SK-N-SH (cell line): ENCODE measurements at regions not wholly inside any gene's neighbourhood (a gene's known extent, or its start where the extent isn't known, plus 50 kb on each side); places are given as distances from the start of the nearest gene placed in this dataset.

Experiments used
- FOSL2 ChIP-seq: IDR thresholded peaks from 2 replicates; pipeline ENCODE4 v1.4.0; 2012; ENCODE audit warnings: low read depth, mild to moderate bottlenecking, moderate library complexity, borderline replicate concordance
- MAX ChIP-seq: IDR thresholded peaks from 2 replicates; pipeline ENCODE4 v1.4.0; 2012; ENCODE audit warnings: low read depth
- RCOR1 ChIP-seq: fragments of 150-350 bp; IDR thresholded peaks from 2 replicates; pipeline ENCODE4 v1.6.1; 2017; ENCODE audit warnings: antibody characterized with exemption, low read length
- TCF12 ChIP-seq: IDR thresholded peaks from 2 replicates; pipeline ENCODE4 v1.4.0; 2012
- TF ChIP-seq, protein P1 (sequence below): fragments of 200-600 bp; sonication (generic); IDR thresholded peaks from 2 replicates; pipeline ENCODE4 v1.6.1; 2017; ENCODE audit warnings: antibody characterized with exemption, mild to moderate bottlenecking, moderate library complexity
- TF ChIP-seq, protein P2 (sequence below): IDR thresholded peaks from 2 replicates; pipeline ENCODE4 v1.4.0; 2012; ENCODE audit warnings: low read depth, borderline replicate concordance

DNA sequence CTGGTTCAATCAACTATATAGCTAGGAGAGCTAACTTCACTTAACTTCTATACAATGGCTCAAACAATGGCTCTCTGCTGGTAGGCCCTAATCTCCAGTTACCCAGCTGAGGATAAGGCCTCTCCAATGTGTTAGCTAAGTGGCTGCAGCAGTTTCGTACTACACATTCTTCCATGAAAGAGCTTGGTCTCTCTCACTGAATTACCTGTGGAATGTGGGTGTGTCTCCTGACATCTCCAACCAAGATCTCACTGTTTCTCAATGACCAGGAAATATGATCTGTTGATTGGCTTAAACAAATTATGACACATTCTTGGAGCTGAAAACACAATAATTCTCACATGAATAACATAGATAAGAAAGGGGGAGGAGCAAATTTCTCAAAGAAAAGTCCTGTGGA lies 169.8 kb upstream of the ROBO1 start:
- TF ChIP-seq, protein P1, sequence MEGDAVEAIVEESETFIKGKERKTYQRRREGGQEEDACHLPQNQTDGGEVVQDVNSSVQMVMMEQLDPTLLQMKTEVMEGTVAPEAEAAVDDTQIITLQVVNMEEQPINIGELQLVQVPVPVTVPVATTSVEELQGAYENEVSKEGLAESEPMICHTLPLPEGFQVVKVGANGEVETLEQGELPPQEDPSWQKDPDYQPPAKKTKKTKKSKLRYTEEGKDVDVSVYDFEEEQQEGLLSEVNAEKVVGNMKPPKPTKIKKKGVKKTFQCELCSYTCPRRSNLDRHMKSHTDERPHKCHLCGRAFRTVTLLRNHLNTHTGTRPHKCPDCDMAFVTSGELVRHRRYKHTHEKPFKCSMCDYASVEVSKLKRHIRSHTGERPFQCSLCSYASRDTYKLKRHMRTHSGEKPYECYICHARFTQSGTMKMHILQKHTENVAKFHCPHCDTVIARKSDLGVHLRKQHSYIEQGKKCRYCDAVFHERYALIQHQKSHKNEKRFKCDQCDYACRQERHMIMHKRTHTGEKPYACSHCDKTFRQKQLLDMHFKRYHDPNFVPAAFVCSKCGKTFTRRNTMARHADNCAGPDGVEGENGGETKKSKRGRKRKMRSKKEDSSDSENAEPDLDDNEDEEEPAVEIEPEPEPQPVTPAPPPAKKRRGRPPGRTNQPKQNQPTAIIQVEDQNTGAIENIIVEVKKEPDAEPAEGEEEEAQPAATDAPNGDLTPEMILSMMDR: no peak
- TF ChIP-seq RCOR1 (no peak), FOSL2 (no peak), TCF12 (no peak), MAX (no peak)
- TF ChIP-seq, protein P2, sequence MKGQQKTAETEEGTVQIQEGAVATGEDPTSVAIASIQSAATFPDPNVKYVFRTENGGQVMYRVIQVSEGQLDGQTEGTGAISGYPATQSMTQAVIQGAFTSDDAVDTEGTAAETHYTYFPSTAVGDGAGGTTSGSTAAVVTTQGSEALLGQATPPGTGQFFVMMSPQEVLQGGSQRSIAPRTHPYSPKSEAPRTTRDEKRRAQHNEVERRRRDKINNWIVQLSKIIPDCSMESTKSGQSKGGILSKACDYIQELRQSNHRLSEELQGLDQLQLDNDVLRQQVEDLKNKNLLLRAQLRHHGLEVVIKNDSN: no peak
